ENCODE measurements at regions not wholly inside any gene's neighbourhood (a gene's known extent, or its start where the extent isn't known, plus 50 kb on each side); places are given as distances from the start of the nearest gene placed in this dataset.

DNA sequence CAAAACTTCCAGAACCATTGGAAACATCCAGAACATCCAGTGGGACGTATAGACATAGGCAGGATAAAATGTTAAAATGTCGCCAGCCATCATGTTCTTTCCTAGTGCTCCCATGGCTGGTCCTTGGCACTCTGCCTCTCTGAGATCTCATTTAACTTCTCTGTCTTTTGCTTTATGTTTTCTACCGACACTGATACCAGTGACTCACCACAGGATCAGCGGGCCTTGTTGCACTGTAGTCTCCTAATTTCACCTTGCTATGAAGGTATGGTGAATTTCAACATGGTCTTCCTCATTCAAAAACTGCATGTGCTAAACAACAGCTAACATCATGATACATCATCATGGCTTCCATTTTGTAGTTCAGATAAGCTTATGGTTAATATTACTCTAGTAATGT is 521.0 kb upstream of the IGFBP7 start:
- Histone ChIP-seq H3K4me2 (no peak overlapping the region), H3K36me3 (ENCODE audit: insufficient read depth) (no peaks in the 10 kb centered on the region), H2AFZ (no peak overlapping the region), H3K79me2 (replicated peaks; ENCODE audit: insufficient read depth) (no peaks in the 10 kb centered on the region), H3K9me2 (ENCODE audit: insufficient read depth) (no peaks in the 10 kb centered on the region), H4K20me1 (replicated peaks; ENCODE audit: insufficient read depth) (no peaks in the 10 kb centered on the region), H3K27ac (ENCODE audit: low read depth) (no peak overlapping the region), H3K4me3 (no peak overlapping the region), H3K4me1 (ENCODE audit: insufficient read depth) (no peaks in the 10 kb centered on the region), H3K27me3 (ENCODE audit: insufficient read depth) (no peaks in the 10 kb centered on the region), H3F3A (replicated peaks; ENCODE audit: low read depth) (no peaks in the 10 kb centered on the region)
- DNase-seq (ENCODE audit: low spot score), result no peak
- H3K4me3 Mint-ChIP-seq, result no peak overlapping the region
- ATAC-seq, result no peak
- no peak overlapping the region for H3K27ac Mint-ChIP-seq
- H3K36me3 Mint-ChIP-seq (ENCODE audit: low read depth), result no peaks in the 10 kb centered on the region; the same call in 2 of the 3 replicates
- H3K27me3 Mint-ChIP-seq (ENCODE audit: insufficient read depth, low read depth, poor library complexity), result no peaks in the 10 kb centered on the region
- no peaks in the 10 kb centered on the region for H3K4me1 Mint-ChIP-seq
- no peak for TF ChIP-seq STAT1 (IDR thresholded peaks at IDR 0.05; ENCODE audit: unreplicated experiment)
- TF ChIP-seq ZNF331 (CRISPR knock-in tag; IDR thresholded peaks at IDR 0.05; ENCODE audit: low read depth), result no peak
- TF ChIP-seq JUNB (IDR thresholded peaks at IDR 0.05; ENCODE audit: unreplicated experiment), result no peak
- no peak for TF ChIP-seq POLR2AphosphoS5 (IDR thresholded peaks at IDR 0.05; ENCODE audit: low read depth)
- TF ChIP-seq, protein P1, sequence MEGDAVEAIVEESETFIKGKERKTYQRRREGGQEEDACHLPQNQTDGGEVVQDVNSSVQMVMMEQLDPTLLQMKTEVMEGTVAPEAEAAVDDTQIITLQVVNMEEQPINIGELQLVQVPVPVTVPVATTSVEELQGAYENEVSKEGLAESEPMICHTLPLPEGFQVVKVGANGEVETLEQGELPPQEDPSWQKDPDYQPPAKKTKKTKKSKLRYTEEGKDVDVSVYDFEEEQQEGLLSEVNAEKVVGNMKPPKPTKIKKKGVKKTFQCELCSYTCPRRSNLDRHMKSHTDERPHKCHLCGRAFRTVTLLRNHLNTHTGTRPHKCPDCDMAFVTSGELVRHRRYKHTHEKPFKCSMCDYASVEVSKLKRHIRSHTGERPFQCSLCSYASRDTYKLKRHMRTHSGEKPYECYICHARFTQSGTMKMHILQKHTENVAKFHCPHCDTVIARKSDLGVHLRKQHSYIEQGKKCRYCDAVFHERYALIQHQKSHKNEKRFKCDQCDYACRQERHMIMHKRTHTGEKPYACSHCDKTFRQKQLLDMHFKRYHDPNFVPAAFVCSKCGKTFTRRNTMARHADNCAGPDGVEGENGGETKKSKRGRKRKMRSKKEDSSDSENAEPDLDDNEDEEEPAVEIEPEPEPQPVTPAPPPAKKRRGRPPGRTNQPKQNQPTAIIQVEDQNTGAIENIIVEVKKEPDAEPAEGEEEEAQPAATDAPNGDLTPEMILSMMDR (conservative IDR thresholded peaks at IDR 0.05; ENCODE audit: low read depth in 2 of 2), result no peak
- TF ChIP-seq, protein P2, sequence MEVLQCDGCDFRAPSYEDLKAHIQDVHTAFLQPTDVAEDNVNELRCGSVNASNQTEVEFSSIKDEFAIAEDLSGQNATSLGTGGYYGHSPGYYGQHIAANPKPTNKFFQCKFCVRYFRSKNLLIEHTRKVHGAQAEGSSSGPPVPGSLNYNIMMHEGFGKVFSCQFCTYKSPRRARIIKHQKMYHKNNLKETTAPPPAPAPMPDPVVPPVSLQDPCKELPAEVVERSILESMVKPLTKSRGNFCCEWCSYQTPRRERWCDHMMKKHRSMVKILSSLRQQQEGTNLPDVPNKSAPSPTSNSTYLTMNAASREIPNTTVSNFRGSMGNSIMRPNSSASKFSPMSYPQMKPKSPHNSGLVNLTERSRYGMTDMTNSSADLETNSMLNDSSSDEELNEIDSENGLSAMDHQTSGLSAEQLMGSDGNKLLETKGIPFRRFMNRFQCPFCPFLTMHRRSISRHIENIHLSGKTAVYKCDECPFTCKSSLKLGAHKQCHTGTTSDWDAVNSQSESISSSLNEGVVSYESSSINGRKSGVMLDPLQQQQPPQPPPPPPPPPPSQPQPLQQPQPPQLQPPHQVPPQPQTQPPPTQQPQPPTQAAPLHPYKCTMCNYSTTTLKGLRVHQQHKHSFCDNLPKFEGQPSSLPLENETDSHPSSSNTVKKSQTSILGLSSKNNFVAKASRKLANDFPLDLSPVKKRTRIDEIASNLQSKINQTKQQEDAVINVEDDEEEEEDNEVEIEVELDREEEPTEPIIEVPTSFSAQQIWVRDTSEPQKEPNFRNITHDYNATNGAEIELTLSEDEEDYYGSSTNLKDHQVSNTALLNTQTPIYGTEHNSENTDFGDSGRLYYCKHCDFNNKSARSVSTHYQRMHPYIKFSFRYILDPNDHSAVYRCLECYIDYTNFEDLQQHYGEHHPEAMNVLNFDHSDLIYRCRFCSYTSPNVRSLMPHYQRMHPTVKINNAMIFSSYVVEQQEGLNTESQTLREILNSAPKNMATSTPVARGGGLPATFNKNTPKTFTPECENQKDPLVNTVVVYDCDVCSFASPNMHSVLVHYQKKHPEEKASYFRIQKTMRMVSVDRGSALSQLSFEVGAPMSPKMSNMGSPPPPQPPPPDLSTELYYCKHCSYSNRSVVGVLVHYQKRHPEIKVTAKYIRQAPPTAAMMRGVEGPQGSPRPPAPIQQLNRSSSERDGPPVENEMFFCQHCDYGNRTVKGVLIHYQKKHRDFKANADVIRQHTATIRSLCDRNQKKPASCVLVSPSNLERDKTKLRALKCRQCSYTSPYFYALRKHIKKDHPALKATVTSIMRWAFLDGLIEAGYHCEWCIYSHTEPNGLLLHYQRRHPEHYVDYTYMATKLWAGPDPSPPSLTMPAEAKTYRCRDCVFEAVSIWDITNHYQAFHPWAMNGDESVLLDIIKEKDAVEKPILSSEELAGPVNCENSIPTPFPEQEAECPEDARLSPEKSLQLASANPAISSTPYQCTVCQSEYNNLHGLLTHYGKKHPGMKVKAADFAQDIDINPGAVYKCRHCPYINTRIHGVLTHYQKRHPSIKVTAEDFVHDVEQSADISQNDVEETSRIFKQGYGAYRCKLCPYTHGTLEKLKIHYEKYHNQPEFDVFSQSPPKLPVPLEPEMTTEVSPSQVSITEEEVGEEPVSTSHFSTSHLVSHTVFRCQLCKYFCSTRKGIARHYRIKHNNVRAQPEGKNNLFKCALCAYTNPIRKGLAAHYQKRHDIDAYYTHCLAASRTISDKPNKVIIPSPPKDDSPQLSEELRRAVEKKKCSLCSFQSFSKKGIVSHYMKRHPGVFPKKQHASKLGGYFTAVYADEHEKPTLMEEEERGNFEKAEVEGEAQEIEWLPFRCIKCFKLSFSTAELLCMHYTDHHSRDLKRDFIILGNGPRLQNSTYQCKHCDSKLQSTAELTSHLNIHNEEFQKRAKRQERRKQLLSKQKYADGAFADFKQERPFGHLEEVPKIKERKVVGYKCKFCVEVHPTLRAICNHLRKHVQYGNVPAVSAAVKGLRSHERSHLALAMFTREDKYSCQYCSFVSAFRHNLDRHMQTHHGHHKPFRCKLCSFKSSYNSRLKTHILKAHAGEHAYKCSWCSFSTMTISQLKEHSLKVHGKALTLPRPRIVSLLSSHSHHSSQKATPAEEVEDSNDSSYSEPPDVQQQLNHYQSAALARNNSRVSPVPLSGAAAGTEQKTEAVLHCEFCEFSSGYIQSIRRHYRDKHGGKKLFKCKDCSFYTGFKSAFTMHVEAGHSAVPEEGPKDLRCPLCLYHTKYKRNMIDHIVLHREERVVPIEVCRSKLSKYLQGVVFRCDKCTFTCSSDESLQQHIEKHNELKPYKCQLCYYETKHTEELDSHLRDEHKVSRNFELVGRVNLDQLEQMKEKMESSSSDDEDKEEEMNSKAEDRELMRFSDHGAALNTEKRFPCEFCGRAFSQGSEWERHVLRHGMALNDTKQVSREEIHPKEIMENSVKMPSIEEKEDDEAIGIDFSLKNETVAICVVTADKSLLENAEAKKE (CRISPR knock-in tag; IDR thresholded peaks at IDR 0.05), result no peak
- H3K9me3 Mint-ChIP-seq, result peaks cover 9% of the 10 kb centered on the region; the same call in 2 of the 3 replicates

Data from GM23338 (cell line).